HL-60 (cell line): ENCODE measurements at regions not wholly inside any gene's neighbourhood (a gene's known extent, or its start where the extent isn't known, plus 50 kb on each side); places are given as distances from the start of the nearest gene placed in this dataset.

Experiments used
- DNase-seq, 2 experiments: peaks; one replicate each; pipeline ENCODE4 v3.0.0-alpha.2; 2010 to 2020; ENCODE audit warnings: low read depth in 1 of 2, low spot score in 1 of 2
- H3K27ac ChIP-seq: fragments of 250-450 bp; sonication (Bioruptor Pico); replicated peaks from 2 replicates; pipeline ENCODE4 v1.5.1; 2020; ENCODE audit warnings: mild to moderate bottlenecking, moderate library complexity
- H3K27me3 ChIP-seq: fragments of 250-450 bp; sonication (Bioruptor Pico); 2 replicates; pipeline ENCODE4 v1.5.1; 2021; ENCODE audit warnings: mild to moderate bottlenecking, moderate library complexity; ENCODE audit not compliant: insufficient read depth, poor library complexity, severe bottlenecking
- H3K4me3 ChIP-seq: replicated peaks from 2 replicates; pipeline ENCODE4 v1.5.1; 2011; ENCODE audit warnings: mild to moderate bottlenecking, control low read depth, low read length; ENCODE audit not compliant: insufficient read depth
- GABPA ChIP-seq: IDR thresholded peaks from 2 replicates; pipeline ENCODE4 v1.6.1; 2012; ENCODE audit warnings: low read depth
- POLR2AphosphoS5 ChIP-seq: IDR thresholded peaks from 2 replicates; pipeline ENCODE4 v1.6.1; 2012; ENCODE audit warnings: low read depth
- REST ChIP-seq: IDR thresholded peaks from 2 replicates; pipeline ENCODE4 v1.6.1; 2012; ENCODE audit warnings: low read depth; ENCODE audit not compliant: insufficient replicate concordance
- SPI1 ChIP-seq: IDR thresholded peaks from 2 replicates; pipeline ENCODE4 v1.6.1; 2012; ENCODE audit warnings: low read depth, mild to moderate bottlenecking, borderline replicate concordance
- TF ChIP-seq, protein P1 (sequence below): IDR thresholded peaks from one replicate; pipeline ENCODE4 v1.5.1; 2011; ENCODE audit warnings: low read length, control low read depth, inconsistent platforms; ENCODE audit not compliant: insufficient read depth

DNA sequence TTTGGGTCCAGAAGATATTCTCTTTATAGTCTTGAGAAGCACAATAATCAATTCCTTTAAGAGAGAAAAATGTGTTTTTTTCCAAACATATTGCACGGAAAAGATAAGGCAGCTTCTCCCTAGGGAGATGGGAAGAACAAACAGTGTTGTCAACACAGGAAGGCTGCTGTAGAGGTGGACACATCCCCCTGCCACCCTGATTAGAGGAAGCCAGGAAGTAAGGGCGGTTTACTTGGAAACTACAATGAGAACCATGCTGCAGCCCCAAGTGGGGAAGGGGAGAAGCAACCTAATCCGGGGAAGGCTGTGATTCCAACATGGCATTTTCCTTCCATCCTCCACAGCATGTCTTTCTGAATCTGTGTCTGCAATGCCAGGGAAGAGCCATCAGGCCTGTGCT, 256.9 kb upstream of the TGFBR2 start:
- DNase-seq, result no peak
- Histone ChIP-seq H3K27me3 (no peaks in the 10 kb centered on the region), H3K27ac (no peak overlapping the region), H3K4me3 (no peak overlapping the region)
- TF ChIP-seq POLR2AphosphoS5 (no peak), GABPA (no peak), REST (no peak), SPI1 (no peak)
- TF ChIP-seq, protein P1, sequence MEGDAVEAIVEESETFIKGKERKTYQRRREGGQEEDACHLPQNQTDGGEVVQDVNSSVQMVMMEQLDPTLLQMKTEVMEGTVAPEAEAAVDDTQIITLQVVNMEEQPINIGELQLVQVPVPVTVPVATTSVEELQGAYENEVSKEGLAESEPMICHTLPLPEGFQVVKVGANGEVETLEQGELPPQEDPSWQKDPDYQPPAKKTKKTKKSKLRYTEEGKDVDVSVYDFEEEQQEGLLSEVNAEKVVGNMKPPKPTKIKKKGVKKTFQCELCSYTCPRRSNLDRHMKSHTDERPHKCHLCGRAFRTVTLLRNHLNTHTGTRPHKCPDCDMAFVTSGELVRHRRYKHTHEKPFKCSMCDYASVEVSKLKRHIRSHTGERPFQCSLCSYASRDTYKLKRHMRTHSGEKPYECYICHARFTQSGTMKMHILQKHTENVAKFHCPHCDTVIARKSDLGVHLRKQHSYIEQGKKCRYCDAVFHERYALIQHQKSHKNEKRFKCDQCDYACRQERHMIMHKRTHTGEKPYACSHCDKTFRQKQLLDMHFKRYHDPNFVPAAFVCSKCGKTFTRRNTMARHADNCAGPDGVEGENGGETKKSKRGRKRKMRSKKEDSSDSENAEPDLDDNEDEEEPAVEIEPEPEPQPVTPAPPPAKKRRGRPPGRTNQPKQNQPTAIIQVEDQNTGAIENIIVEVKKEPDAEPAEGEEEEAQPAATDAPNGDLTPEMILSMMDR, result no peak

DNA sequence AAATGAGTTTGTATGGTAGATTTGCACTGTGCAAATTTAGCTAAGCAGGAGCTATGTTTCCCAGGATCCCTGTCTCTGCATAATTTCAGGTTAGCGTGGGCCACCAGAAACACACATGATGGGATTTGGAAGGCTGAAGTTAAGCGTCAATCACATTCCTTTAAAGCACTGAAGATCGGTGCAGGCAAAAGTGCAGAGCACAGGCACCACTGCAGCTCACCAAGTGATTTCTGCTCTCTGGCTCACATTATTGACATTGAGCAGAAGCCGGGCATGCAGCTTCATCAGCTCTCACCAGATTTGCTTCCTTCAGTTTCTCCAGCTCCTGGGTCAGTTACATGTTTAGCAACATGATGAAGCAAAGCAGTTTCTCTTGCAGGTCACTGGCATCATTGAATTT, 256.4 kb upstream of the TGFBR2 start:
- Histone ChIP-seq H3K4me3 (no peak overlapping the region), H3K27me3 (no peaks in the 10 kb centered on the region), H3K27ac (no peak overlapping the region)
- DNase-seq, result no peak
- no peak for TF ChIP-seq POLR2AphosphoS5
- no peak for TF ChIP-seq SPI1
- TF ChIP-seq GABPA, result no peak
- TF ChIP-seq REST, result no peak
- TF ChIP-seq, protein P1, result no peak

DNA sequence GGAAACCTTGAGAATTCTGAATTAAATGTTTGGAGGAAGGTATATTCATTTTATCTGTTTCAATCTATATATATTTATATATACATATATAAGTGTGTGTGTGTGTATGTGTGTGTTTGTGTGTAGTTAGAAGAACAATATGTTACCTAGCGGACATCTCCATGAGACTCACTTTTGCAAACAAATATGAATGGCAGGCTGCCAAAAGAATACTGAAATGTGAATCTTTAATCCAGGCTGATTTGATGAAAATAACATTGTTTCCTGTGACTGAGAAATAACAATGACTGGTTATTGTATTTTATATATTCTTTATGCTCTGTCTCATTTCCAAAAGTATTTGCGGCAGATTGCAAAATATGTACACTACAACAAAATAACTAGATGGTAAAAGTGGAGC, 255.5 kb upstream of the TGFBR2 start:
- DNase-seq, result no peak
- no peak overlapping the region for H3K4me3 ChIP-seq
- no peak for TF ChIP-seq REST
- no peak for TF ChIP-seq GABPA
- no peak for TF ChIP-seq POLR2AphosphoS5
- TF ChIP-seq, protein P1, result no peak
- TF ChIP-seq SPI1, result no peak
- H3K27ac ChIP-seq, result no peak overlapping the region
- H3K27me3 ChIP-seq, result no peaks in the 10 kb centered on the region
